Fibroblast of the aortic adventitia (primary cell): ENCODE measurements at regions not wholly inside any gene's neighbourhood (a gene's known extent, or its start where the extent isn't known, plus 50 kb on each side); places are given as distances from the start of the nearest gene placed in this dataset.

Experiments
- DNase-seq: peaks from one replicate; pipeline ENCODE4 v3.0.0-alpha.2; 2010; ENCODE audit warnings: low read depth
- H3K4me3 ChIP-seq: 2 replicates; pipeline ENCODE4 v1.5.1; 2011; ENCODE audit warnings: low read depth, mild to moderate bottlenecking, control low read depth, low read length, moderate library complexity
- TF ChIP-seq, protein P1 (sequence below): IDR thresholded peaks from 2 replicates; pipeline ENCODE4 v1.5.1; 2011; ENCODE audit warnings: mild to moderate bottlenecking, low read length, control low read depth, inconsistent platforms; ENCODE audit not compliant: insufficient read depth

- no peak for DNase-seq
These were observed 913.7 kb upstream of the ACVR2A start for GRCh38 chr2:146931109-146931508.

DNA sequence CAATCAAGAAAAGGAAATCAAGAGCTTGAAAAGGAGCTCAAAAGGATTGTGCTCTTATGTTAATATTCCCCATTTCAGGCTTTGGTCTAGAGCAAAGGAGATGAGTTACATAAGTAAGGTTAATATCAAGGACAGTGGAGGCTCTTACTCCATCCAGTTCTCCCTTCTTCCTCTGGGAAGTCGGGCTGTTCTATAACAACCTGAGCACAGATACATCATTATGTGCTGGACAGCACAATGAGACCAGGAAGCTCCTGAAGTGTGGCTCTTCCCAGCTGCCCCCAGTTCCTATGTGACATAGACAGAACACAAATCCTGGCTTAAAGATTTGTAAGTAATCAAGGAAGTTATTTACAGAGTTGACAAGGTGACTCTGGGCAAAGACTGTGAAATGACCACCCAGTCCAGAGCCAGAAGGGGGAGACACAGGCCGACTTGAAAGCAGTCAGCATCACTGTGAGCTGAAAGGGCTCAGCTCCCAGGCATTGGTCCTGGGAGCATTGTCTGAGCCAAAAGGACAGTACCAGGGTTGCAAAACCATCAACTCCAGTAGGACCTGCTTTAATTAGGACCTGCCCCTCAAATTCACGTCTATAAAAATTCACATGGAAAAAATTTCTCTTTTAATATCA lies 917.6 kb upstream of the ACVR2A start:
- peak; percentile 90 for DNase-seq

More at GRCh38 chr2:146931109-146931508, 913.7 kb upstream of the ACVR2A start:
- TF ChIP-seq, protein P1, sequence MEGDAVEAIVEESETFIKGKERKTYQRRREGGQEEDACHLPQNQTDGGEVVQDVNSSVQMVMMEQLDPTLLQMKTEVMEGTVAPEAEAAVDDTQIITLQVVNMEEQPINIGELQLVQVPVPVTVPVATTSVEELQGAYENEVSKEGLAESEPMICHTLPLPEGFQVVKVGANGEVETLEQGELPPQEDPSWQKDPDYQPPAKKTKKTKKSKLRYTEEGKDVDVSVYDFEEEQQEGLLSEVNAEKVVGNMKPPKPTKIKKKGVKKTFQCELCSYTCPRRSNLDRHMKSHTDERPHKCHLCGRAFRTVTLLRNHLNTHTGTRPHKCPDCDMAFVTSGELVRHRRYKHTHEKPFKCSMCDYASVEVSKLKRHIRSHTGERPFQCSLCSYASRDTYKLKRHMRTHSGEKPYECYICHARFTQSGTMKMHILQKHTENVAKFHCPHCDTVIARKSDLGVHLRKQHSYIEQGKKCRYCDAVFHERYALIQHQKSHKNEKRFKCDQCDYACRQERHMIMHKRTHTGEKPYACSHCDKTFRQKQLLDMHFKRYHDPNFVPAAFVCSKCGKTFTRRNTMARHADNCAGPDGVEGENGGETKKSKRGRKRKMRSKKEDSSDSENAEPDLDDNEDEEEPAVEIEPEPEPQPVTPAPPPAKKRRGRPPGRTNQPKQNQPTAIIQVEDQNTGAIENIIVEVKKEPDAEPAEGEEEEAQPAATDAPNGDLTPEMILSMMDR = no peak
- H3K4me3 ChIP-seq = no peak overlapping the region

DNA sequence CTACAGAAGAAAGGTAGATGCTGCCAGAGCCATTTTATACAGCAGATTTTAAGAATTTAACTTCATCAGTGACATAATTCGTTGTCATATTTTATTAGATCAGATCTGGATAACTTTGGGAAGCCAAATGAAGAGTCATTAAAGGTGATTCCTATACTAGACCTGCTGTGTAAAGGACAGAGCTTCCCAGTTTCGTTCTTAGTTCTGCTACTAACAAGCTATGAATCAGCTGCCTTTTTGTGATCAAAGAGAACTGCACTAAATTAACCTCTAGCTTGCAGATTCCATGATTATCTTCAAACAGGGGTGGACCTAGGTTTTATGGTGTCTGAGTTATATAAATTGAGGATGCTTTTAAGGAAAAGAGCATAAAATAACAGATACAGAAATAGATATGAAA lies 926.5 kb upstream of the ACVR2A start:
- TF ChIP-seq, protein P1 = no peak
- H3K4me3 ChIP-seq = no peak overlapping the region
- no peak for DNase-seq

More for the DNA sequence above, 917.6 kb upstream of the ACVR2A start:
- no peak overlapping the region for H3K4me3 ChIP-seq
- TF ChIP-seq, protein P1 = peak; percentile 91

GRCh38 chr2:146917431-146918042 lies 927.3 kb upstream of the ACVR2A start:
- DNase-seq = peak; percentile 27
- TF ChIP-seq, protein P1 = no peak
- H3K4me3 ChIP-seq = no peak overlapping the region

- H3K4me3 ChIP-seq = no peak overlapping the region
- DNase-seq = no peak
- TF ChIP-seq, protein P1 = no peak
These were observed 927.9 kb upstream of the ACVR2A start for GRCh38 chr2:146916914-146917313.

GRCh38 chr2:146913476-146913875 lies 931.4 kb upstream of the ACVR2A start:
- no peak overlapping the region for H3K4me3 ChIP-seq
- no peak for DNase-seq
- TF ChIP-seq, protein P1 = no peak
